GM19240 (cell line): ENCODE measurements at regions not wholly inside any gene's neighbourhood (a gene's known extent, or its start where the extent isn't known, plus 50 kb on each side); places are given as distances from the start of the nearest gene placed in this dataset.
"Not testable (repeated sequence)": the region's sequence is repeated elsewhere in the genome, so short reads cannot be mapped to it uniquely, and the experiment has no call there.

Experiments used
- DNase-seq: peaks from one replicate; pipeline ENCODE4 v3.0.0; 2011; ENCODE audit warnings: low spot score; ENCODE audit not compliant: insufficient read length

DNA sequence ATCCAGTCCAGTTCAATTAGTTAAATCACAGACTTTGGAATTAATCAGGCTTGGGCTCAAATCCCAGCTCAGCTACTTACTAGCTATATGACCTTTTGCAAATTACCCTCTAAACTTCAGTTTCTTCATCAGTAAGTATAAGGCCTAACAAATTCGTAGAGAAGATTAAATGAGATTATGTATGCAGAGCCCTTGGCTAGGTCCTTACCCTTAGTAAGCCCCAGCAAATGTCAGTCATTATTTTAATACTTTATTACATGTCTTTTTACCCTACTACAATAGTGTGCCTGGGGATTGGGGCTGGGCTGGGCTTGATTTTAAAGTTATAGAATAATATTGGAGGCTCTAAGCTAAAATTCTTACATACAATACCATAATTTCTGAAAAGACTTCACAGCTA, 326.1 kb upstream of the PREP start:
- no peak for DNase-seq

- no peak for DNase-seq
Measured at GRCh38 chr6:105726902-105727655, 324.2 kb upstream of the PREP start.

- DNase-seq = no peak
Measured at GRCh38 chr6:105714846-105715245, 312.0 kb upstream of the PREP start.

DNA sequence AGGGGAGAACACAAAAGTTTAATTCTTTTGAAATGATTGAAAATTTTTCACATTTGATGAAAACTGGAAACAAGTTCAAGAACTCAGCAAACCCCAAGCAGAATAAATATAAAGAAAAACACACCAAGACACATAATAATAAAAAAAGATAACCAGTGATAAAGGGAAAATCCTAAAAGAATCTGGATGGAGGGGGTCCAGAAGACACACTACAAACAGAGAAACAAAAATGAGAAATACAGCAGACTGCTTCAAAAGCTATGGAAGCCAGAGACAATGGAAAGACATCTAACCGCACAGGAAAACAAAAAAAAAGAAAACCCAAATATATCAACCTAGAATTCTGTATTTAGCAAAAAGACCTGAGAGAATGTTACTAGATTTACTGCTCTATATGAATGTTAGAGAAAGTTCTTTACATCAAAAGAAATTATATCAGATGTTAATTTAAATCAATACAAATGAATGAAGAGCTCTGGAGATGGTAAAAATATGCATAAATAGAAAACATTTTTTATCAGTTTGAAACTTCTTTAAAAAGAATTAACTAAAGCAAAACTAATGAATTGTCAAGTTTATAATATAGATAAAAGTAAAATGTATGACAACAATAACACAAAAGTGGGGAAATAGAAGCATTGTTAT, 310.7 kb upstream of the PREP start:
- no peak for DNase-seq

- DNase-seq = no peak
Measured at GRCh38 chr6:105711216-105711615, 308.3 kb upstream of the PREP start.

- no peak for DNase-seq
Measured at GRCh38 chr6:105705608-105706007, 302.7 kb upstream of the PREP start.

- DNase-seq = no peak
Measured at GRCh38 chr6:105695461-105695860, 292.6 kb upstream of the PREP start.

GRCh38 chr6:105692613-105693215, 289.8 kb upstream of the PREP start:
- no peak for DNase-seq

DNA sequence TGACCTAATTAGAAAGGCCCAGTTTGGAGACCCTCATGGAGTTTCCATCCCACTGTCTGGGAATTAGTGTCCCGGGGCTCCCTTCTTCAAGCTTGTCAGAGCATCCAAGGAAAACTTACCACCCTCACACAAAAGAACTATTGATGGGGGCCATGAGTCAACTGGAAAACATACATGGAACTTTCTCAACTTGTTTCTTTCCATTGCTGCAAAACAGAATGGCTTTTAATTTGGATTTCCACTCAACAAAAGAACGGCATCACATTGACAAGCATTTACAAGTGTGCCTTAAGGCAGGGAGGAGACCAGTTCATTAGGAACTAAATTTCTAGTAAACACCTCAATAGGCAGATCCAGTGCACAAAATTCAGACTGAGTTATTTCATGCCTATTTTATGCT, 289.1 kb upstream of the PREP start:
- no peak for DNase-seq

- no peak for DNase-seq
Measured at GRCh38 chr6:105691081-105691480, 288.2 kb upstream of the PREP start.

DNA sequence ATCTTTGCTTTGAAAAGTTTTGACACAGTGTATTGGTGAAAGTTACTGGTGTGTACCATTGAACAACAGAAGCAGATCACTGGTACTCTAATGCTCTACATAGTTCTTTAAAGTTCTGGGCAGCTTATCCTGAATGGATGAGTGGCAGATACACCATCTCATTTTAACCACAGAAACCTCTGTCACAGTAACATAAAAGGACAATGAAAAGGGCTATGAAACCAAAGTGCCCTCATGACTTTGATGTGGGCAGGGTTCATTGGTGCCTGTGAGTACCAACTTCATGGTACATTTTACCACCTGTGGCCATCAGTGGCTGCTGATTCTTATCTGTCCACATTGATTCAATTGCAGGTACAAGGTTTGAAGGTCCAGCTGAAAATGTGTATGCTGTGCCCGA, 285.7 kb upstream of the PREP start:
- no peak for DNase-seq

GRCh38 chr6:105686793-105687192, 283.9 kb upstream of the PREP start:
- not testable (repeated sequence) for DNase-seq

GRCh38 chr6:105681061-105681460, 278.2 kb upstream of the PREP start:
- no peak for DNase-seq

- DNase-seq = no peak
Measured at GRCh38 chr6:105680131-105680530, 277.2 kb upstream of the PREP start.

DNA sequence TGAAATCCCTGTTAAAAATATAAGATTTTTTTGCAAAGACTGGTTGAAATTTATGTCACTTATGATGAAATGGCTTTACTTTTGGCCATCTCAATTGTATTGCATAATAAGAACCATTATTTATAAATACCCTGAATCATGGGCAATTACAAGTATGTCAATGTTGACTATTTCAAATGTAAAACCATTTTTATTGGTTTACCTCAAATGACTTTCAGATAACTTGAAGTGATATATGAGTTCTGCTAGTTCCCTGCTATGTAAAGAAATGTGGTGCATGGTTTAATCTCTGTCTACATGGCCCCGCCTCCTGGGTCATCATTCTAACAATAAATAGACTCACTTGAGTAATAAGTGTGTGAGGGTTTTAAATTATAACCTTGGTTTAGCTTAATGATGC, 275.6 kb upstream of the PREP start:
- DNase-seq = no peak

DNA sequence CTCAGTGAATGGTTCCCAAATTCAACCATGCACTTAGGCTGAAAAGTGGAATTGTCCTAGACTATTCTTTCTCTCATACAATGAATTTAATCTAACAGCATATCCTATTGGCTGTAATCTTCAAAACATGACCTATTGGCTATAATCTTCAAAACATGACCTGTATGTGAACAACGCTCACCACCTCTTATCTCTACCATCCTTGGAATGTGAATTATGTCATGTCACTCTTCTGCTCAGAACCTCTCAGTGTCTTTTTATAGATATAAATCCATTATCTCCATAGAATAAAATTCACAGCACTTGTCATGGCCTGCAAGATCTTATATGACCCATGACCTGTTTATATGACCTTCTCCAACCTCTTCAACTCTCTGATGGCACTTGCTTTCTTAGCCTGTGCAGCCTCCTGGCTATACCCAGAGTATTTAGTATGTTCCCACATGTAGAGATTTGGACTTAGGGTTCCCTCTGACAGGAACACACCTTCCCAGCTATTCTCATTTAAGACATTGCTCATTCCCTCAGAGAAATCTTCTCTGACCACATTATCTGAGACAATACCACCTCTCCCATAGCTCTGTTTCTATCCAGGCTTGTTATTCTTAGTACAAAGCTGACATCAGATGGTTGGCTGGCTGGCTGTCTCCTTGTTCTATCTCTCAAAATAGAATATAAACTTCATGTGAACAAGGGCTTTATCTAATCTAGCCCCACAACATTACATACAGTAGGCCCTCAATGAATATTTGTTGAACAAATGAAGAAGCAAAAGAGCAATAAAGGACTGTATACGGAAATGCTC, 275.0 kb upstream of the PREP start:
- no peak for DNase-seq

DNA sequence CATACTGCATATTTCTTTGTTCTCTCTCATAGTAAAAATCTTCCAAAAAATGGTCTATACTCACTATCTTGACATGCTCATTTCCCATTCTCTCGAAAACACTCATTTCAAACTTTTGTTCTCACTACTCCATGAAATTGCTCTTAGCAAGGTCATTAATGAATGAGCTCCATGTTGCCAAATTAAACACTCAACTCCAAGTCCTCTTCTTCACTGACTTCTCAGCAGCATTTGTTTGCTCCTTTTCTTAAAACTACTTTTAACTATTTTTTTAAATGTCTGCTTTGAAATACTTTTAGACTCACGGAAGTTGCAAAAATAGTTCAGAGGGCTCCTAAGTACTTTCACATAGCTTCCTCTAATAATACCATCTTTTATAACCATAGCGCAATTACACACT, 274.0 kb upstream of the PREP start:
- no peak for DNase-seq

GRCh38 chr6:105675715-105676397, 273.0 kb upstream of the PREP start:
- DNase-seq = no peak

- not testable (repeated sequence) for DNase-seq
Measured at GRCh38 chr6:105672856-105673538, 270.1 kb upstream of the PREP start.

DNA sequence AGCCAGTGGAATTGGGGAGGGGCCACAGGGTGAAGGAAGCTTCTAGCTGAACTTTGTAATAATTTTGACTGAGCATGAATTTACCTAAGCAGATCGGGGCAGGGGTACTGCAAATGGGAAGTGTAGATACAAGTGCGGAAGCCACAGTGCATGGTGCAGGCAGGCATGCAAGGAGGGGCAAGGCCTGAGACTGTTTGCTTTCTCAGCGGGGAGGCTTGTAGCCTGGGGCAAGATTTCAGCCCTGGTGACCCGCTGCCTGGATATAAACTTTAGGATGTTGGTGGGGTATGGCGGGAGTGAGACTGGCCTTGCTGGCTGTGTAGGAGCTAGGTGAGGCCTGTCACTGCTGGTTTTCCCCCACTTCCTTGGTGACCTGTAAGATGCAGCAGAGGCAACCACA, 266.4 kb upstream of the PREP start:
- no peak for DNase-seq

DNA sequence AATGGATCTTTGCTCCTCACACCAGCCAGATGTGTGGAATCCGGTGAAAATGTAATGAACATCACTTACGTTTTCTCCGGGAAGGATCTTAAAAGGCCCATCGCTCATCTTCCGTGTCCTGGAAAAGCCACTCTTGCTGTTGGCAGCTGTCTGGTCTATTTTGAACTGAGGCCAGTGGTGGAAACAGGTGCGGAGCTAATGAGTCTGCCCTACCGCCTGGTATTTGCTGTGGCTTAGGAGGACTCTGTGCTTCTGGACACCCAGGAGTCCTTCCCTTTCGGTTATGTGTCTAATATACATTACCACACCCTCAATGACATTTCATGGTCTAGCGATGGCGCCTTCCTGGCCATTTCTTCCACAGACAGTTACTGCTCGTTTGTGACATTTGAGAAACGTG, 264.2 kb upstream of the PREP start:
- no peak for DNase-seq
